DMS 273 treated with DMSO at 0.1 percent for 48 hours (cell line): ENCODE measurements at regions not wholly inside any gene's neighbourhood (a gene's known extent, or its start where the extent isn't known, plus 50 kb on each side); places are given as distances from the start of the nearest gene placed in this dataset.

Source experiments
- DNase-seq: peaks from one replicate; lab custom pipeline; 2025; lab: John Stamatoyannopoulos, UW

DNA sequence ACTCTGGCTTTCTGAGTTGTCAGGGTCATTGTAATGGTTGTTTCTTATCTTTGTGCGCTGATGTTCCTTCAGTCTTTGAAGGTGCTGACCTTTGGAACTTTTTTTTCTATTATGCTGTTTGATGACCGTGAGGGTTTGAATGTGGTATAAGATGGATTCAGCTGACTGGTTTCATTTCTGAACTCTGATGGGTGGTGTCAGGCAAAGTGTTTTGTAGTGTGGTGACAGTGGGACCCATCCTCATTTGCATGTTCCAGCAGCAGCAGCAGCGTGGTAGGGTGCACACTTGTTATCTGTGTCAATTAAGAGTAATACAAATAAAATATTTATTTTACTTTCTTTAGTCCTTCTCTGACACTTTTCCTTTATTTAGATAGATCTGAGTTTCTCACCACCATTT lies 227.7 kb upstream of the PRR16 start:
- no peak for DNase-seq

DNA sequence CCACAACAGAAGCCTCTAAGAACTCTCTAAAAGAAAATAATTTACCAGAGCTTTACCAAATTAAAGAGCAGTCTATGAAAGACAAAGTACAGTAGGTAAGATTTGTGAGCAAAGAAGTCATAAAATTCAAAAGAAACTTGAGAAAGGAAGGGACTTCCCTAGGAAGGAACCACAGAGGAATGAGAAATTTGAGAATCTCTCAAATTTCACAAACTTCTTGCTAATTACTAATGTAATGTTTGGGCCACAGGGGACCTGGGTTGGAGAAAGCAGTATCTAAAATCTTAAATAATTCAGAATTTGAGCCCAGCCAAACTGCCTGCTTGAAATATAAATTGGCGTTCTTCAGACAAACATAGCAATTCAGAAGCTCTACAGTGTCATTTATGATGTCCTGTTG lies 225.0 kb upstream of the PRR16 start:
- DNase-seq: no peak

DNA sequence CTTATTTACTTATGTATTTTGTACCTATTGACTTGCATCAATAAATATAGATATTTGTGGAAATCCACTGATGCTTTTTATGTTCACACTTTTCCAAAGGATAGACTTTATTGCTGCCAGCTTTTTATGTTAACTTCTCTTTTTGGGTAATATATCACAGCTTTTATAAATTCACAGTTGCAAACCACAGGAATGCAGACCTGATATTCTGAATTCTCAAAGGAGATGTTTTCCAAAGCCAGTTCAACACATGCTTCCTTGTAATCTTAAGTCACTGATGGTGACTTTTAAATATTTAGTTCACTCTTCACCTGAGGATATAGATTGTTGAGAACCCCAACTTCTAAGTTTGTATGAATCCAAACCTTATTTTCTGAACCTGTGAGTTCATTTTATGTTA lies 223.4 kb upstream of the PRR16 start:
- DNase-seq: no peak

DNA sequence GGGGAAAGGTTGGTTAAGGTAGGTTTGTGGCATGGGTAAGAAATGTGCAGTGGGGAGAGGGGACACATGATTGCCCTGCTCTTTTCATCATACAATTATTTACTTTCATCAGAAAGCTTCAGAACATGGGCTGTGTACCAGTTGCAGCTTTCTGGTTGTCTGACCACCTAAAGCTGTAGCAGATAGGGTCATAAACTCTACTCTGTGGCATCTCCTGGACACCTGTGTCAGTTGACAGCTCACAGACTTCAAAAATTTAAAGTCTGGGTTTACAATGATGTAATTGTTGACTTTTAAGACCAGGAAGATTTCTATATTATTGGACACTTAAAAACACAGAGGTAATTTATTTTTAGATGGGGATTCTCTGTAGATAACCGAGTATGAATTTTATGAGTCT lies 222.7 kb upstream of the PRR16 start:
- DNase-seq: no peak

DNA sequence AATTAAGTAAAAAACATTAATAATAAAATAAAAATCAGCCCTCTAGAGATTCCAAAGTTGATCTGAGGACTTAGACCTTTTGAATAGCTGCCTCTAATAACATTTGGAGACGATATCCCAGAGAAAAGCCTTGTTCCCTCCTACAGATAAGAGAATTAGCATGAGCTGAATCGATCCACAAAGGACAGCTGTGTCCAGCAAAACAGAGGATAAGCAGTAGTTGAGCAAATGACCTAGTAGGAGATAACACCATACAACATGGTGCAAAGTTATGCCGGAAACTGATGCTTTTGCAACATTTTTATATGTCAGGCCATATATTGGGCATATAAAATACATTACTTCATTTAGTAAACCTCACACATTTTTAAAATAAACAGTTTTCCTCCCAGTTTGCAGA lies 212.2 kb upstream of the PRR16 start:
- DNase-seq: no peak

DNA sequence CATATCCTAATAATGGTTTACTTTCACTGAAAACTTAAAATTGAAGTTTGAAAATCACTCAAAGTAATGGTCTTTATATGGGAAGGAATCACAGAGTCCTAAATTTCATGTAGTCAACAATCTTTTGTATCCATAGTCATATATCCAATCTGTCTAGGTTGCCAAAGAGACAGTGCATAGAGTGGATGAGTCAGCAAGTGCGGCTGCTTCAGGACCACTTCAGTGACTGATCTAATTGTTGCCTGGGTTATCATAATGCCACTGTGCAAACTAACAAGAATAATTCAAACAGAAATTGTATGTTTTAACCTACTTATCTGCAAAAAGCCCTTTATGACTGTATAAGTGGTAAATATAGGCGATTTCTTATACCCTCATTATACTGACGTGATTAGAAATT lies 211.3 kb upstream of the PRR16 start:
- no peak for DNase-seq

DNA sequence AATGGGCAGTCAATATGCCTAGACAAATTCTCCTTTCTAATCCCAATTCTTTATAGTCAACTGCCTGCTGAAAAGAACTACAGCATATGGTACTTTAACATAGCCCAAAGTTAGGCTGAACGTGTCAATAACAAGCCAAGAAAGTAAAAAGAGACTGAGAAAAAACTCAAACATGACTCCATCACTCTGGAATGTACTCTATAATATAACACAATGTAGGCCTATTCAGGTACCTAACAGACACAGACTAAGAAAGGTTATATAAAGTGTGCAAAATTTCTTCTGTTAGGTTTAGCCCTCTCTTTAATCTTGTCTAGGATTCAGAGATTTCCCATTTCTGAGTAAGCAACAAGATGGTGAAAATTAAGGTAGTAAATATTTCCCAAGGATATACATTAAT lies 209.7 kb upstream of the PRR16 start:
- DNase-seq: no peak

DNA sequence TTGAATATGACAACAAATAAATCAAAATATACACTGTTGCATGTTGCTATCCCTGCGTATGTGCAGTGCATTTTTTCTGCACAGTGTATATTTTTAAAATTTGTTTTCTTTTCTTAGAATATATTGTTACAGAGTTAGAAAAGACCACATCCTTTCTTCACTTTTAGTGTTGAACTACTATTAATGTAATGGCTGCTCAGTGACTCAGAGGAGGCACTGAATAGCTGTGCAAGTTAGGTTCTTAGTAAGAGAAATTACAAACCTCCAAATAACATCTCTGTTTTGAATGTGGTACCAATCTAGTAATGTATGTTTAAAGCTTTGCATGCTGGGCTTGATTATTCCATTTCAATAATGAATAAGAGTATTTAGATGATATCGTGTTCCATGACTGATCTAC lies 208.9 kb upstream of the PRR16 start:
- DNase-seq: no peak

DNA sequence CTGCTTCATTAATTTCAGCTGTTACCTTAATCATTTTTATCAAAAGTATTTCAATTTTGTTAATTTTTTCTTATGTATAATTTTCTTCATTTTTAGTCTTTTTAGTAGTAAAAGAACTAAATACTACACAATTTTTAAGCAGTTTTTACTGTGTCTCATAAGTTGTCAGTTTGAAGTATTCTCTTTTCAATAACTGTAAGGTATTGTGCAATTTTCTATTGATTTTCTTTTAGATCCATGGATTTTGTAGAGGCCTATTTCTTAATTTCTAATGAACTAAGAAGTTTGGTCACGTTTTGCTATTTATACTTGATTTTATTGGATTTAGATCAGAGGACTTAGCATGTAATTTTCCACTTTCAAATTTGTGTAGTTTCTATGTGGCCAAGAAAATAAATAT lies 207.7 kb upstream of the PRR16 start:
- DNase-seq: no peak

DNA sequence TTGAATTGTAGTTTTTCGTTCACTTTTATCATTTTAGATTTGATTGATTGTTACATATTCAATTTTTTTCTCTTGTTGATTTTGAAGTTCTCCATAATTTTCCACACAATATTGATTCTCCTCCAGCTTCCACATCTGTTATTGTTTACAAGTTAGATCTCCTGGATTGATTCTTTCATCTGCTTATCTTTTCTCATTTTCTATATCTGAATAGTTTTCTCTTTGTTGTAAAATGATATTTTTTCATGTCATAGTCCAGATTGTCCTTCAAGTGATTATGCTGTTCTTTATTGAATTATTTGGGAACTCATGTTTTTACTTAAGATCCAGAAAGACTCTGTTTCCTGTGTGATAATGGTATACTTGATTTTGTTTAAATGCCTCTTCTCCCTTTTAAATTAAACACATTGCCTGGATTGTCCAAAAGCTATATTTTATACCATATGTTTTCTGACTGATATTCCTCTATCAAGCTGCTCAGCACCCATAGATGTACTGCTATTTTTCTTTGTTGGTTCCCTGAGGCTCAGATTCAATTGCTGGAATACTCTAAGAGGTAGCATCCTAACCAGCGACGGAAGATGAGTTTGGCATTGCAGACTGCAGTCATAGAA lies 206.6 kb upstream of the PRR16 start:
- DNase-seq: no peak

DNA sequence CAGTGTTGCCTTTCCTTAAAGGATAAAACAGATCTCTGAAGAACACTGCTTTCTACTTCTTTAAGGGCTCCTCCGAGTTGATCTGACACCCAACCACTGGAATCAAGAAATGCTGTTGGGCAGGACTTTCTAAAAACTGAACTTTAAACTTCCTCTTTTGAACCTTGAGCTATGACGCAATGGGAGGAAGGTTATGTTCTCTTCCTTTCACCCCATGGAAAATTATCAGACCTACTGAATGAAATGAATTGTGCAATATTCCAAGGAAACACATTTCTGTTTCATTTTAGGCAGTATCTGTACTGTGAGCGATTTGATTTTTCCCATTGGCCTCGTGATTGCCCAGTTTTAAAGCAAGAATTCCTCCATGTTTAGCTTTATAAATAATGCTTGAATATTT lies 206.0 kb upstream of the PRR16 start:
- DNase-seq: no peak

DNA sequence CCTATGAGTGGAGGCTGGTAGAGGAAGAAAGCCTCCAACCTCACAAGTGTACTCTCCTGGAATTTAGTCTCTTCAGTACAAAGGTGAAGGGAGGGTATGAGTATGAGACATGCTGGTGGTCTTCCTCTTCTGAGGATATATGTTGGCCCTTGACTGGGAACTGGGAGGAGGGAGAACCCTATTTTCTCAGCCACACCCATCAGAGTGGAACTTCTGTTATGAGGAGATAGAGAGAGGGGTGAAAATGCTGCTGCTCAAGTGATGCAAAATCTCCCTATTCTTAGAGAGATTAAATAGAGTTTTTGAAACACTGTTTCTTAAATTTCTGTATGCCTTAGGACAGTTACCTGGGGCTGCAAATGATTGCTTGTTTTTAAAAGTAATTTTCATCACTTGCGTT lies 203.4 kb upstream of the PRR16 start:
- no peak for DNase-seq

DNA sequence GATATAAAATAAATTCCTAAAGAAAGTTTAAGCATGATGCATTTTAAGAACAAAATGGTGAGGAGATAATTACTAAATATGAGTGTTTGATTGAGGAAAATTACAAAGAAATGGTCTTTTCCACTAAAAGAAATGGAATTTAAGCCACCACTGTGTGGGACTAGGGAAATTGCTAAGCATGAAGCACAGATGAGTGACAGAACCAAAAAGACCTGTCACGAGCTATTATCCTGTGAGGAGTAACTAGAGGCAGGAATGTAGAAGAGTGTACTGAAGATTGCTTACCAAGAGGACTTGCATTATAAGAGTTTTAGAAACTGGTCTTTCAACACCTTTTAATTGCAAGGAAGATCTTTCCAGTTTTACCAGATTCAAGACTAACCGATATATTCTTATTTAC lies 193.6 kb upstream of the PRR16 start:
- no peak for DNase-seq

DNA sequence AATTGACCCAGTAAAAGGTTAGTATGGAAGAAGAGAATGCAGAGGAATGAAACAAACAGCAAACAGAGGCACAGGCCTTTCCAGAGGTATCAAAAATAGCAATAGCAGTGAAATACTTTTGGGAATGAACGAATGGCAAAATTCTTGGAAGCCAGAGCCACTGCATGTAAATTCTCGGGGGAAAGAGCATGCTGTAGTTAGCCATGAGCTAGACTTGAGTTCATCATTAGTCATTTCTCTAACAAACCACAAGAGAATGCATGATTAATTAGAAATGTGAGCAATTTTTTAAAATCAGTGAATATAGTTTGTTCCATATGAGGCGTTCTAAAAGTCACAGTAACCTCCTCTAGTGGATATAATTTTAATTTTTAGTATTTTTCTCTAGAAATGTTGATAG lies 170.3 kb upstream of the PRR16 start:
- no peak for DNase-seq

DNA sequence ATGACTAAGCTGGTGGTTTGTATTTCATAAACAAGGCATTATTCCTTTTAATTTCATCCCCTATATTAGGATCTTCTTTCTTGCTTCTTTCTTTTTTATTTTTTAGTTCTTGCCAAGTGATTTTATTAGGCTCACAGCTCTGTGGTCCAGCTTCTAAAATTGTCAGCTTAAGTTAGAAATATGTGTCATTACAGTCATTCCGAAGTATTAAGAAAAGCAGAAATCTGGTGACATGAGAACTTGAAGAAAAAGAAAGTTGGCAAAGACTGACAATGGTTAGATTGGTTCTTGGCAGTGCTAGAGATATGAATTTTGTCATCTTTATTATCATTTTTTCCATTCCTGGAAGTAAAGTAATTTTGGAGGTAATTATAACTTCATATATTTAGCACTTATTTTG lies 166.5 kb upstream of the PRR16 start:
- DNase-seq: no peak

DNA sequence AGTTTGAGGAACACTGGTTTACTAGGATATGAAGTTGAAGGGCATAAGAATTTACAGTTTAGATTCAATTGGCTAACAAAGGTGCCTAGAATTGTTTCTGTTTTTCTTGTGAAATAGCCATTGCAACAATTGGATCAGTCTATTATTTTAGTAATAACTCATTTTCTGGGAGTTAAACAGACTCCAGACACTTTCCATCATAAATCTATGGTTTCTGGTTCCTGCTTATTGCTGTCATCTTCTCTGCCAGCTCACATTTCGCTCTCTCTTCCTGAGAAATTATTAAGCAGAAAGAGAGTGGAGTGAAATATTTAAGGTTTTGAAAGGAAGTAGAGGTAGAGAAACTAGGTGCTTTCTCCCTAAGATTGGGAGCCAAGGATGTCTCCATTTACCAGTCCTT lies 165.1 kb upstream of the PRR16 start:
- DNase-seq: no peak

DNA sequence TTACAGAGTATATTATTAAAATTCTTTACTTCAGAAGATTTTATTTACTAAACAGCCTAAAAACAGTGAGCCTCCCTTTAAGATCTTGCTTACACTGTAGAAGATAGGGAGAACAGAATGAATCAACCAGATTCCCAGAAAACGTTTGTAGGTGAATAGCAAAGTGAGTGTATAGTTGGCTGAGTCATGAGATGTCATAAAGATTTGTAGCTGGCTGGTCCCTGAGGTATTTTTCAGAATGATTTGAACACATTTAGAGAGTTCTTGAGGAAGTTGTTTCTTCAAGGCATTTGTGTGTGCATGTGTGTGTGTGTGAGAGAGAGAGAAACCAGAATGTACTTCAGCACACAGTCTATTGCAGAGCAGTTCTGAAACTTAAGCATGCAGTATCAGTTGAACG lies 159.4 kb upstream of the PRR16 start:
- DNase-seq: no peak

DNA sequence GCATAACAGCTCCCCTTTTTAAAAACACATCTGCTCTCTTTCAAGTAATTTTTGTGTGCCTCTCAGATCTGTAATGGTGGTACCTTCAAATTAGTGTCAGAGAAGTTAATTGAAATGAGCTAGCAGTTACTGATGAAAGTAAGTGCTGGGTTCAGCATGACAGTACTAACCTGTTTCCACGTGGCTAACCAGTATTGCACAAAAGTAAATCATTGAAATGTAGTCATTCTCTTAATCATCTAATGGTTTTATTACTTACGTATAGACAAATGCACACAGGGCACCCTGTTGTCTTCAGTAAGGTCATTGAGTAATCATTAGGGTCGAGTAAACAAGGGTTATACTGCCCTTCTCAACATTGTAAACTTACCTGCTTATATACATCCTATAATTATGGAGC lies 157.8 kb upstream of the PRR16 start:
- DNase-seq: no peak

DNA sequence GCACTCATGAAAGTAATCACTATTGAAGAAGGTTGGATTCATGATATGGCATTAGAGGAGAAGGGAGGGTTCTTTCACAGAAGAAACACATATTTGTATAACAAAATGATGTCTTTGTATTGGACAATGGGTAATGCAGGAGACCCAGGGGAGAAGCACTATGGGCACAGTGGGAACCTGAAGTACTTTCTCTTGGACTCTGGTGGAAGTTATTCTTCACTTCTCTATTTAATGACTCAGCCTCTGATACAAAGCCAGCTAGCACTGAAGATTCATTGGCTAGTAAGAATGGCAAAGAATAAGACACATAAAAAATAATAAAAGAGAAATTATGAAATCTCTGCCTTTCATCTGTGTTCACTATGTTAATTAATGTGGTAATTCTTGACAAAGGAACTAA lies 149.9 kb upstream of the PRR16 start:
- DNase-seq: no peak

DNA sequence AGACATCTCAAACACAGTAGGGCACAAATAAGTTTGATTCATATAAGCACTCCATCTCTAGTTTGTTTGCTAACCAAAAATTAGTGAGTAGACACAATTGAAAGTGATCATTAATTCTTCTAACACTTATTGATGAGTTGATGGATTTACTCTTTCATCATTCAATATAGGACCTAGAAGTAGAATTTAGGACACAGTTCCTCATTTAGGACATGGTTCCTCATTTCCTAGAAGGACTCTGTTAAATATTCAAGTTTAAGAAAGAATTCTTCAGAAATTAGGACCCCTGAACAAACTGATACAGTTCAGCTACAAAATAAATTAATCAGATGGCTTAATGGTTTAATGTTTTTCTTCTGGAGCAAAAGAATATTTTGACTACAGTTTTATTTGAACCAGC lies 143.5 kb upstream of the PRR16 start:
- no peak for DNase-seq

DNA sequence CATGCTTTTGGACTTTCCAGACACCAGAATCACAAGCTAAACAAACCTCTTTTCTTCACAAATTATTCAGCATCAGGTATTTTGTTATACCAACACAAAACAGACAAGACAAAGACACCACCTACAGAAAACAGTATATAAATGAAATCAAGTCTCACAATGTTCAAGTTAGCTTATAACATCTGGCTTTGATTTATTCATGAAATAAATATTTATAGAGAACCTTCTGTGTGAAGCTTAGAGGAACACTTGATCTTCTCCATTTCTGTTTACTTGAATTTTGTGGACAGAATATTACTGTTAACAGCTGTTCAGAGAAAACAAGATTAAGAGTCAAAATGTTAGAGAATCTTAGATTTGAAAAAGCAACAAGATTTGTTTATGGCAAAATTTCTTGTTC lies 137.4 kb upstream of the PRR16 start:
- DNase-seq: no peak

DNA sequence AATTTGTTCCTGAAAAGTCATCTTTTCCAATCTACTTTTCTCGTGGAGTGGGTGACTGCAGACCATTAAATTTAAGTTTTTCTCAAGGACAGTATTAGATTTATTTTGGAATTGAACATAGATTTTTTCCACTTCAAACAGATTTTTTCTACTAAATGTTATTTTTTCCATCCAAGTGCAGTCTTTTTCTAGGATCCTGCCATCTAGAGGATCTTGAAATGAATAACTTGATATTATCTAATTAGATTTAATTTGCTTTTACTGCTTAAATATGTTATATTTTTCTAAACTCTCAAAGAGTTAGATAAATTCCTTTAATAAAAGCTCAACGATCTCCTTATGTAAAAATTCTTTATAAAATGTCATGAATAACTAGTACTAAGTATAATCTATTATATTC lies 136.9 kb upstream of the PRR16 start:
- no peak for DNase-seq

DNA sequence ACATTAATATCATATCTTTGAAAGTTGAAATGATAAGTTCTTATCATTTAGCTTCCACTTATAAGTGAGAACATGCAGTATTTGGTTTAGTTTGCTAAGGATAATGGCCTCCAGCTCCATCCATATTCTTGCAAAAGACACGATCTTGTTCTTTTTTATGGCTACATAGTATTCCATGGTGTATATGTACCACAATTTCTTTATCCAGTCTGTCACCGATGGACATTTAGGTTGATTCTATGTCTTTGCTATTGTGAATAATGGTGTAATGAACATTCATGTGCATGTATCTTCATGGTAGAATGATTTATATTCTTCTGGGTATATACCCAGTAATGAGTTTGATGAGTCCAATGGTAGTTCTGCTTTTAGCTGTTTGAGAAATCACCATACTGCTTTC lies 135.0 kb upstream of the PRR16 start:
- no peak for DNase-seq

DNA sequence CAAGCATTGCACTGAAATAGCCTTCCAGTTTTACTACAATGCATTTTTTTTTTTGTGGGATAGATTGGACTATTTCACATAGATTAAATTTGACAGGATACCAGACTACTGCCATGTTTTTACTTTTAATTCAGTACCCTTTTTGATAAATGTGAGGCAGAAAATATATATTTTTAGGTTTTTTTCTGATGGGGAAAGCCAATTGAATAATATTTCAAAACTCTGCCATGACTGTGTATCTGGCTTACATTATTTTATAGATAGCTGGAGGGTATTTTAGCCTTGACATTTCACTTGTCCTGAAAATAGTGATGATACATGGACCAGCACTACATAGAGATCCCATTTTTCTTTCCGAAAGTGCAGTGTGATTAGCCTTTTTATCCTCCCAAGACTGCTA lies 133.5 kb upstream of the PRR16 start:
- DNase-seq: no peak

DNA sequence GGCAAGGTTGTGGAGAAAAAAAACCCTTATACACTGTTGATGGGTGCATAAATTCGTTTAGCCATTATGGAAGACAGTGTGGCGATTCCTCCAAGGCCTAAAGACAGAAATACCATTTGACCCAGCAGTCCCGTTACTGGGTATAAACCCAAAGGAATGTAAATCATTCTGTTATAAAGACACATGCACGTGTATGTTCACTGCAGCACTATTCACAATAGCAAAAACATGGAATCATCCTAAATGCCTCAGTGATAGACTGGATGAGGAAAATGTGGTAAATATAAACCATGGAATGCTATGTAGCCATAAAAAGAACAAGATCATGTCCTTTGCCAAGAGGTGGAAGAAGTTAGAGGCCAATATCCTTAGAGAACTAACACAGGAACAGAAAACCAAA lies 119.9 kb upstream of the PRR16 start:
- no peak for DNase-seq
